OCI-LY3 (cell line): ENCODE measurements at regions not wholly inside any gene's neighbourhood (a gene's known extent, or its start where the extent isn't known, plus 50 kb on each side); places are given as distances from the start of the nearest gene placed in this dataset.

Experiments used
- EZH2phosphoT487 ChIP-seq: fragments of 200-600 bp; shearing (Covaris generic); IDR thresholded peaks from 2 replicates; pipeline ENCODE4 v1.6.1; 2018; ENCODE audit warnings: antibody characterized with exemption, mixed run types, low read depth
- TF ChIP-seq, protein P1 (sequence below): fragments of 200-600, 300-600 bp; sonication (generic); IDR thresholded peaks from 2 replicates; pipeline ENCODE4 v1.5.1; 2014; ENCODE audit warnings: antibody characterized with exemption, low read length, low read depth

DNA sequence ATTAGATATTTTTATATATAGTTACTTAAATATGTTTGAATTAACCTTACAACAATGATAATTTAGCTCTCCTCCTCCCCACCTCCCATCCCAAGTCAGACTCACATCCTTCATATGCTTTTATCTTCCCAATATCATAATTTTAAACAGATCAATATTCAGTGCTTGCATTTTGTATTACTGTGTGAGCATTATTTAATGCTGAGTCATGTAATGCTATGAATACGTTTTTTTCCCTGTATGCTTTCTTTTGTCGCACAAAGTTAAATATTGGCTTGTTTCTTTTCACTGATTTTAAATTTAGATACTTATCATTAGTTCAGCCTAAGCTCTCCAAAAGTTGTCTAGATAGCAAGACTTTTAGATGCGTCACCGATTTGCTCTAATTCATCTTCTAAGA lies 471.6 kb upstream of the SGO1 start:
- TF ChIP-seq, protein P1, sequence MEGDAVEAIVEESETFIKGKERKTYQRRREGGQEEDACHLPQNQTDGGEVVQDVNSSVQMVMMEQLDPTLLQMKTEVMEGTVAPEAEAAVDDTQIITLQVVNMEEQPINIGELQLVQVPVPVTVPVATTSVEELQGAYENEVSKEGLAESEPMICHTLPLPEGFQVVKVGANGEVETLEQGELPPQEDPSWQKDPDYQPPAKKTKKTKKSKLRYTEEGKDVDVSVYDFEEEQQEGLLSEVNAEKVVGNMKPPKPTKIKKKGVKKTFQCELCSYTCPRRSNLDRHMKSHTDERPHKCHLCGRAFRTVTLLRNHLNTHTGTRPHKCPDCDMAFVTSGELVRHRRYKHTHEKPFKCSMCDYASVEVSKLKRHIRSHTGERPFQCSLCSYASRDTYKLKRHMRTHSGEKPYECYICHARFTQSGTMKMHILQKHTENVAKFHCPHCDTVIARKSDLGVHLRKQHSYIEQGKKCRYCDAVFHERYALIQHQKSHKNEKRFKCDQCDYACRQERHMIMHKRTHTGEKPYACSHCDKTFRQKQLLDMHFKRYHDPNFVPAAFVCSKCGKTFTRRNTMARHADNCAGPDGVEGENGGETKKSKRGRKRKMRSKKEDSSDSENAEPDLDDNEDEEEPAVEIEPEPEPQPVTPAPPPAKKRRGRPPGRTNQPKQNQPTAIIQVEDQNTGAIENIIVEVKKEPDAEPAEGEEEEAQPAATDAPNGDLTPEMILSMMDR = no peak
- TF ChIP-seq EZH2phosphoT487 = no peak
